ENCODE measurements at regions not wholly inside any gene's neighbourhood (a gene's known extent, or its start where the extent isn't known, plus 50 kb on each side); places are given as distances from the start of the nearest gene placed in this dataset.

DNA sequence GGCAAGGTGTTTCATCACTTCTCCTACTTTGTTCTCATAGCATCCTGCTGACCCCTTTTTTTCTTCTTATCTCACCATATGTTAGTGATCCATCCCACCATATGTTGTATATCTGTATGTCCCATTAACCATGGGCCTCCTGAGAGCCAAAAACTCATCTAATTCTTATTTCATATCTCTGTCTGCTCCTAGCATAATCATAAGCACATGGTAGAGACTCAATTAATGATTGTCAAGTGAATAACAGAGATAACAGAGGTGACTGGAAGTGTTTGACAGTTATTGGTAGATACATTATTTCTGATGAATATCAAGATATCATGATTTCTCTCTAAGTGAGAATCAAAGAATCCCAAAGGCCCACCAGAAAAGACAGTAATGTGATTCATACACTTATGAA, 138.1 kb upstream of the MPPED2 start:
- H3K27ac ChIP-seq, result no peak overlapping the region
- no peak for TF ChIP-seq ZFX (IDR thresholded peaks at IDR 0.05)
- no peak for TF ChIP-seq CTCF (conservative IDR thresholded peaks at IDR 0.05)

GRCh38 chr11:30719371-30719770, 133.2 kb upstream of the MPPED2 start:
- TF ChIP-seq CTCF (conservative IDR thresholded peaks at IDR 0.05), result no peak
- TF ChIP-seq ZFX (IDR thresholded peaks at IDR 0.05), result no peak
- no peak overlapping the region for H3K27ac ChIP-seq

GRCh38 chr11:30717641-30718040, 131.5 kb upstream of the MPPED2 start:
- no peak overlapping the region for H3K27ac ChIP-seq
- TF ChIP-seq ZFX (IDR thresholded peaks at IDR 0.05), result no peak
- TF ChIP-seq CTCF (conservative IDR thresholded peaks at IDR 0.05), result no peak

- no peak overlapping the region for H3K27ac ChIP-seq
- TF ChIP-seq CTCF (conservative IDR thresholded peaks at IDR 0.05) (no peak), ZFX (IDR thresholded peaks at IDR 0.05) (no peak)
Observed at GRCh38 chr11:30717009-30717408, 130.9 kb upstream of the MPPED2 start.

DNA sequence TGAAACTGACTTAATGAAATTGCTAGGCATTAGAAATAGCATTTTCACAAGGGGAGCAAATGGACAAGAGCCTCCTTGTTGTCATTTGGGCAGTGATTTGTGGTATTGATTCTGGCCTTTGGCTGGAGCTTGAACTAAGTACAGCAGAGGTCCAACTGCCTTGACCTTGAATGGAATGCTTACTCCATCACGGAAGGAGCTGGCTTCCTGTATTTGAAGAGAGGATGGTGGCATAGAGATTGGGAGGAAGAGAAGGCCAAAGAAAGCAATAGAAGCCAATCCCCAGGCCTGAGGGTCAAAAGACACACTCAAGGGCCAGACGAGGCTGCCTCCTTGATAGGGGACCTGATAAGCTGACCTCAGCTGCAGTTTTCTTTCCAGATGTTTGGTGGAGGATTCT, 126.6 kb upstream of the MPPED2 start:
- TF ChIP-seq ZFX (IDR thresholded peaks at IDR 0.05), result no peak
- no peak overlapping the region for H3K27ac ChIP-seq

DNA sequence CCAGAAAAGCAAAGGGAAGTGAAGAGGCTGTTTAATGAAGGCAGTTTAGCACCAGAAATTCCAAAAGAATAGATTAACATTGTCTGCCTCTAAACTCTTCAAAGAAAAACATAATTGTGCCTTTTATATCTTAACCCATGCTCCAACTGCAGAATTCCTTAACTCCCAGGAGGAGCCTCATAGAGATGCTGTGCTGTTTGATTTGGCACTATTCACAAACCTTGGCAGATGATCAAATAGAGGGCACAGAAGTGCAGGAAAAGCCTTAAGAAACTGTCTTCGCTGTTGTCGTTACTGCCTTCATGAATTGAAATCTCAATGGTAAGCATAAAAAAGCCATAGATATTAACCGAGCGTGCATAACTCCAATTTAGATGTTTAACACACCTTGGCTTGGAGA, 124.1 kb upstream of the MPPED2 start:
- TF ChIP-seq ZFX (IDR thresholded peaks at IDR 0.05), result no peak
- no peak for TF ChIP-seq CTCF (conservative IDR thresholded peaks at IDR 0.05)
- no peak overlapping the region for H3K27ac ChIP-seq

- TF ChIP-seq CTCF (conservative IDR thresholded peaks at IDR 0.05) (no peak), ZFX (IDR thresholded peaks at IDR 0.05) (no peak)
- no peak overlapping the region for H3K27ac ChIP-seq
Observed at GRCh38 chr11:30707110-30707509, 121.0 kb upstream of the MPPED2 start.

GRCh38 chr11:30705913-30706675, 119.9 kb upstream of the MPPED2 start:
- TF ChIP-seq CTCF (conservative IDR thresholded peaks at IDR 0.05) (no peak), ZFX (IDR thresholded peaks at IDR 0.05) (no peak)
- H3K27ac ChIP-seq, result no peak overlapping the region
